Lung (tissue), 11 donors: ENCODE measurements at regions not wholly inside any gene's neighbourhood (a gene's known extent, or its start where the extent isn't known, plus 50 kb on each side); places are given as distances from the start of the nearest gene placed in this dataset.

Experiments used
- ATAC-seq: fragments of 200-7000 bp; cut with Tn5 transposase; one replicate; pipeline ENCODE4 v1.9.1; 2020; ENCODE audit warnings: moderate number of reproducible peaks; ENCODE audit not compliant: insufficient read depth, low FRiP score
- DNase-seq, 3 donors: peaks; one replicate each; pipeline ENCODE4 v3.0.0-alpha.2; 2013 to 2017
- H3K27ac ChIP-seq, 2 donors: one replicate each; pipeline ENCODE4 v1.5.1; 2013; ENCODE audit warnings: mild to moderate bottlenecking in 2 of 2, moderate library complexity in 2 of 2, control low read depth in 1 of 2, inconsistent platforms in 1 of 2, low read depth in 1 of 2, low read length in 1 of 2
- H3K27me3 ChIP-seq, 3 donors: one replicate each; pipeline ENCODE4 v1.5.1; 2013; ENCODE audit warnings: low read length in 2 of 3; ENCODE audit not compliant: control insufficient read depth in 3 of 3, insufficient read depth in 3 of 3
- H3K36me3 ChIP-seq, 4 donors: one replicate each; pipeline ENCODE4 v1.5.1; 2013; ENCODE audit warnings: low read length in 4 of 4, mild to moderate bottlenecking in 1 of 4, moderate library complexity in 1 of 4; ENCODE audit not compliant: control insufficient read depth in 4 of 4, insufficient read depth in 4 of 4
- H3K4me1 ChIP-seq, 5 donors: one replicate each; pipeline ENCODE4 v1.5.1; 2013; ENCODE audit warnings: low read length in 5 of 5, mild to moderate bottlenecking in 2 of 5, moderate library complexity in 1 of 5; ENCODE audit not compliant: control insufficient read depth in 5 of 5, insufficient read depth in 5 of 5
- H3K4me3 ChIP-seq: one replicate; pipeline ENCODE4 v1.5.1; 2013; ENCODE audit warnings: mild to moderate bottlenecking, control low read depth, moderate library complexity
- H3K9ac ChIP-seq, 2 donors: one replicate each; pipeline ENCODE4 v1.5.1; 2013; ENCODE audit warnings: low read length in 2 of 2, control low read depth in 1 of 2; ENCODE audit not compliant: insufficient read depth in 1 of 2
- H3K9me3 ChIP-seq, 4 donors: one replicate each; pipeline ENCODE4 v1.5.1; 2013; ENCODE audit warnings: low read length in 3 of 4, mild to moderate bottlenecking in 1 of 4, moderate library complexity in 1 of 4; ENCODE audit not compliant: control insufficient read depth in 4 of 4, insufficient read depth in 3 of 4
- CTCF ChIP-seq: IDR thresholded peaks from 2 replicates; pipeline ENCODE4 v1.5.1; 2012; ENCODE audit warnings: mild to moderate bottlenecking; ENCODE audit errors: control extremely low read depth, extremely low read depth
- WGBS, 2 donors: extraction: QIAGEN DNeasy Blood & Tissue Kit; methylation state at CpG; one replicate each; pipeline ENCODE4 v1.1.7; 2013; 5-methylcytosine and 5-hydroxymethylcytosine counted together
- donor health status: control.
- donor health status: control.
- donor health status: Bipolar disorder and iron deficiency.
- donor health status: healthy.
- donor health status: DM: yes; HTN: yes; CAD: no.

GRCh38 chr12:124620606-124621295 is 53.3 kb upstream of the NCOR2 start:
- Histone ChIP-seq H3K27me3 (no peaks in the 10 kb centered on the region), H3K4me1 (peaks cover 0 to 11% (median 3%) of the 10 kb centered on the region in 5 donors), H3K9me3 (no peaks in the 10 kb centered on the region), H3K27ac (peak overlapping the region in 1 of 2 donors; percentile 50), H3K4me3 (no peak overlapping the region), H3K36me3 (no peaks in the 10 kb centered on the region), H3K9ac (no peak overlapping the region)
- ATAC-seq (no peak), DNase-seq (no peak)
- no peak for TF ChIP-seq CTCF
- 74 to 87% methylated on average over 12 of the region's 12 CpGs for WGBS, 2 donors

GRCh38 chr12:124618291-124618902 is 51.0 kb upstream of the NCOR2 start:
- DNase-seq (no peak), ATAC-seq (no peak)
- Histone ChIP-seq H3K9ac (no peak overlapping the region), H3K9me3 (peaks cover 0 to 5% (median 0%) of the 10 kb centered on the region in 4 donors), H3K27me3 (no peaks in the 10 kb centered on the region), H3K4me1 (peaks cover 0 to 8% (median 3%) of the 10 kb centered on the region in 5 donors), H3K36me3 (no peaks in the 10 kb centered on the region), H3K4me3 (no peak overlapping the region), H3K27ac (no peak overlapping the region)
- TF ChIP-seq CTCF = no peak
- WGBS, 2 donors = 89 to 93% methylated on average over 21 of the region's 21 CpGs

- Histone ChIP-seq H3K27me3 (no peaks in the 10 kb centered on the region), H3K36me3 (no peaks in the 10 kb centered on the region), H3K4me1 (peaks cover 0 to 8% (median 6%) of the 10 kb centered on the region in 5 donors), H3K9ac (no peak overlapping the region), H3K4me3 (no peak overlapping the region), H3K27ac (no peak overlapping the region), H3K9me3 (peaks cover 0 to 5% (median 0%) of the 10 kb centered on the region in 4 donors)
- 74 to 77% methylated on average over 19 of the region's 19 CpGs for WGBS, 2 donors
- DNase-seq = peak in 2 of 3 donors; percentile 36 to 51
- no peak for TF ChIP-seq CTCF
- no peak for ATAC-seq
These were observed 50.2 kb upstream of the NCOR2 start for GRCh38 chr12:124617615-124618014.
